Ovary (tissue), 3 donors: ENCODE measurements at regions not wholly inside any gene's neighbourhood (a gene's known extent, or its start where the extent isn't known, plus 50 kb on each side); places are given as distances from the start of the nearest gene placed in this dataset.

Experiments used
- CTCF ChIP-seq, 3 donors: fragments of 450-650 bp in 2 of 3; fragments of 200-600 bp in 1 of 3; IDR thresholded peaks; one replicate each; pipeline versions ENCODE4 v1.5.1 to v1.8.0; 2016 to 2022; ENCODE audit warnings: antibody characterized with exemption in 3 of 3, mild to moderate bottlenecking in 1 of 3
- POLR2A ChIP-seq: fragments of 450-650 bp; IDR thresholded peaks from one replicate; pipeline ENCODE4 v1.6.1; 2017; ENCODE audit warnings: antibody characterized with exemption, mild to moderate bottlenecking, moderate library complexity
- donor health status: DM: no; HTN: no; CAD: no.

DNA sequence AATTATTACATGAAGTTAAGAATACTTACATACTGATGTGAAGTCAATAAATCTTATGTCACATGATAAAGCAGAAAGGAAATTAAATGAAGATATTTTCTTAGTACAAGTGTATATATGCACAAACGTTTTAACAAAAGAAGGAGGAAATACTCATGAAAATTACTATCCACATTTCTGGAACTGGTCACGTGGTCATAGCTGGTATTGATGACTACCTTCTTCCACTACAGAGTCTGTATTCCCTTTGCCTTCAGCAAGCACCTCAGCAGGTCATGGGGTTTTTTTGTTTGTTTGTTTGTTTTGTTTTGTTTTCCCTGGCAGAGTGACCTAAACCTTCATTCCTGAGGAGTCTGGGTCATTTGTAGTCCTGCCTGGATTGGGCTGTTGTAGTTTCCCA lies 174.9 kb upstream of the BANK1 start:
- no peak for TF ChIP-seq CTCF (IDR thresholded peaks at IDR 0.05)
- TF ChIP-seq POLR2A: no peak
